Loucy (cell line): ENCODE measurements at regions not wholly inside any gene's neighbourhood (a gene's known extent, or its start where the extent isn't known, plus 50 kb on each side); places are given as distances from the start of the nearest gene placed in this dataset.

ENCODE experiments used
- CTCF ChIP-seq: fragments of 200-600 bp; sonication (generic); conservative IDR thresholded peaks from 2 replicates; pipeline ENCODE4 v1.5.1; 2014; ENCODE audit warnings: mild to moderate bottlenecking, antibody characterized with exemption, low read length
- EZH2phosphoT487 ChIP-seq: fragments of 200-600 bp; IDR thresholded peaks from 2 replicates; pipeline ENCODE4 v1.6.1; 2018; ENCODE audit warnings: antibody characterized with exemption, mild to moderate bottlenecking, moderate library complexity, borderline replicate concordance

- TF ChIP-seq CTCF (no peak), EZH2phosphoT487 (no peak)
Measured at GRCh38 chrX:7714351-7714750, 128.6 kb upstream of the VCX start.
